ENCODE measurements at regions not wholly inside any gene's neighbourhood (a gene's known extent, or its start where the extent isn't known, plus 50 kb on each side); places are given as distances from the start of the nearest gene placed in this dataset.

DNA sequence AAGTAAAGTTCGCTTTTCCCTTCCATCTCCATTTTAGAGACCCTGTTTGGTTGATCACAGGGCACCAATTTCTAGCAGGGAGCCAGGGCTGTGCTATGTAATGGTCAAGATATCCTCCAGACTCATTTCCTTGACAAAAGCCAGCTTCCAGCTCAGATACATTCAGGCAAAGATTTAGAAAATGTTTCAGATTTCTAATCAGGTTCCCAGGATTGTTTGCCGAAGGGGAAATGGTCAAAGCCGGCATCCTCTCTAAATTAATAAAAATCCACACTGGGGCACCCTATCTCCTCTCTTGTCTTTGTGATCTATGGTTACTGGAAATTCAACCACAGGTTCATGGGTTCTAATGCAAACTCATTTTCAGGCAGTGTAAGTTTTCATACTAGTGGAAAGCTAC, 686.8 kb upstream of the KIF2B start:
- TF ChIP-seq CTCF (conservative IDR thresholded peaks at IDR 0.05; ENCODE audit: low read depth, low read length) (no peak), EZH2 (IDR thresholded peaks at IDR 0.05; ENCODE audit: borderline replicate concordance, low read depth, low read length, poor library complexity, severe bottlenecking) (no peak)
- Histone ChIP-seq H3K4me1 (ENCODE audit: insufficient read depth, low read length, poor library complexity, severe bottlenecking) (peaks cover 7% of the 10 kb centered on the region), H3K9me3 (ENCODE audit: low read depth, low read length, poor library complexity, severe bottlenecking) (no peaks in the 10 kb centered on the region), H3K27me3 (replicated peaks; ENCODE audit: insufficient read depth, low read depth, low read length, poor library complexity) (peaks cover 23% of the 10 kb centered on the region), H3K4me3 (ENCODE audit: low read depth, low read length, poor library complexity, severe bottlenecking) (no peak overlapping the region), H3K27ac (ENCODE audit: low read depth, low read length, poor library complexity, severe bottlenecking) (no peak overlapping the region), H3K36me3 (ENCODE audit: insufficient read depth, low read length, poor library complexity, severe bottlenecking) (no peaks in the 10 kb centered on the region)
- no TSS peak for BruUV-seq (replicated peaks)
- ChIA-PET CTCF (no interaction called here), POLR2A (ENCODE audit: low non-redundant PET) (no interaction called here)
- DNase-seq (ENCODE audit: low spot score), result no peak
- intact Hi-C loops (cut with micrococcal nuclease; ENCODE audit: unreplicated experiment), result no loop called here

DNA sequence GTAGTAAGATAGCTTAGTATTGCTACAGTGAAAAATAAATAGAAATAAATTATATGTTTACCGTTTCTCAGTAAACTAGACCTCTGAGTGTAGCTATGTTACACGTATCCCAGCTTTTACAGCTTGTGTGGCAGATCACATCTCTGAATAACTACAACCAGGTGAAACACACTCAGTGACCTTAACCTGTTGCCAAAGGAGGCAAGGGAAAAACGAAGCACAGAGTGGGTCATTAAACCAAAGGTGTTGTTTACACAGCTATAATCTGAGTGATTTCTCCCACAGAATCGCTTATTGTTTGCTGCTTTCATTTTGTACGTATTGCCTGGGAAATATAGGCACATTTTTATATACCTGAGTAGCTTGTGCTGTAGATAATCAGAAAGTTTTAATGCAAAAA, 688.2 kb upstream of the KIF2B start:
- Histone ChIP-seq H3K27me3 (replicated peaks; ENCODE audit: insufficient read depth, low read depth, low read length, poor library complexity) (peaks cover 23% of the 10 kb centered on the region), H3K27ac (ENCODE audit: low read depth, low read length, poor library complexity, severe bottlenecking) (no peak overlapping the region), H3K9me3 (ENCODE audit: low read depth, low read length, poor library complexity, severe bottlenecking) (no peaks in the 10 kb centered on the region), H3K4me3 (ENCODE audit: low read depth, low read length, poor library complexity, severe bottlenecking) (no peak overlapping the region), H3K4me1 (ENCODE audit: insufficient read depth, low read length, poor library complexity, severe bottlenecking) (peaks cover 7% of the 10 kb centered on the region), H3K36me3 (ENCODE audit: insufficient read depth, low read length, poor library complexity, severe bottlenecking) (no peaks in the 10 kb centered on the region)
- ChIA-PET POLR2A (ENCODE audit: low non-redundant PET) (interaction anchor here (0.6 kb wide), 1 partner anchor 91 kb away, joined by 7 read pairs; no protein-coding TSS in a partner anchor), CTCF (no interaction called here)
- intact Hi-C loops (cut with micrococcal nuclease; ENCODE audit: unreplicated experiment), result no loop called here
- DNase-seq (ENCODE audit: low spot score), result no peak
- no TSS peak for BruUV-seq (replicated peaks)
- TF ChIP-seq EZH2 (IDR thresholded peaks at IDR 0.05; ENCODE audit: borderline replicate concordance, low read depth, low read length, poor library complexity, severe bottlenecking) (no peak), CTCF (conservative IDR thresholded peaks at IDR 0.05; ENCODE audit: low read depth, low read length) (no peak)

- POLR2A ChIA-PET (ENCODE audit: low non-redundant PET), result no interaction called here
- BruUV-seq (replicated peaks), result no TSS peak
- TF ChIP-seq EZH2 (IDR thresholded peaks at IDR 0.05; ENCODE audit: borderline replicate concordance, low read depth, low read length, poor library complexity, severe bottlenecking), result no peak
- TF ChIP-seq CTCF (conservative IDR thresholded peaks at IDR 0.05; ENCODE audit: low read depth, low read length), result no peak
- no peak for DNase-seq (ENCODE audit: low spot score)
- H3K4me1 ChIP-seq (ENCODE audit: insufficient read depth, low read length, poor library complexity, severe bottlenecking), result peaks cover 7% of the 10 kb centered on the region
- intact Hi-C loops (cut with micrococcal nuclease; ENCODE audit: unreplicated experiment), result no loop called here
- no peak overlapping the region for H3K27ac ChIP-seq (ENCODE audit: low read depth, low read length, poor library complexity, severe bottlenecking)
- no peak overlapping the region for H3K4me3 ChIP-seq (ENCODE audit: low read depth, low read length, poor library complexity, severe bottlenecking)
- CTCF ChIA-PET, result no interaction called here
- peaks cover 23% of the 10 kb centered on the region for H3K27me3 ChIP-seq (replicated peaks; ENCODE audit: insufficient read depth, low read depth, low read length, poor library complexity)
- no peaks in the 10 kb centered on the region for H3K36me3 ChIP-seq (ENCODE audit: insufficient read depth, low read length, poor library complexity, severe bottlenecking)
- no peaks in the 10 kb centered on the region for H3K9me3 ChIP-seq (ENCODE audit: low read depth, low read length, poor library complexity, severe bottlenecking)
Measured at GRCh38 chr17:53133876-53134275, 688.9 kb upstream of the KIF2B start.

All from A673 (cell line).